ENCODE measurements at regions not wholly inside any gene's neighbourhood (a gene's known extent, or its start where the extent isn't known, plus 50 kb on each side); places are given as distances from the start of the nearest gene placed in this dataset.

- Histone ChIP-seq H3K9ac (ENCODE audit: low read length) (no peak overlapping the region), H3K36me3 (ENCODE audit: low read depth, low read length) (no peaks in the 10 kb centered on the region), H3K27me3 (ENCODE audit: low read length) (no peaks in the 10 kb centered on the region), H3K9me3 (ENCODE audit: low read length) (no peaks in the 10 kb centered on the region), H4K20me1 (ENCODE audit: low read length) (no peaks in the 10 kb centered on the region), H3K79me2 (ENCODE audit: low read length) (no peaks in the 10 kb centered on the region), H3K9me2 (replicated peaks; ENCODE audit: low read length) (no peaks in the 10 kb centered on the region), H3K4me1 (ENCODE audit: insufficient read depth, low read length) (no peaks in the 10 kb centered on the region), H2AFZ (ENCODE audit: low read length) (no peak overlapping the region), H3F3A (ENCODE audit: low read length, unreplicated experiment) (no peaks in the 10 kb centered on the region), H3K4me3 (ENCODE audit: low read length) (no peak overlapping the region), H3K27ac (ENCODE audit: low read length) (no peak overlapping the region), H3K4me2 (ENCODE audit: low read length) (no peak overlapping the region)
- ChIA-PET CTCF (no interaction called here), POLR2A (ENCODE audit: unreplicated experiment) (no interaction called here)
- TF ChIP-seq EZH2 (IDR thresholded peaks at IDR 0.05; ENCODE audit: low read length, unreplicated experiment) (no peak), EZH2phosphoT487 (IDR thresholded peaks at IDR 0.05; ENCODE audit: borderline replicate concordance, low read length) (no peak)
- TF ChIP-seq, protein P1, sequence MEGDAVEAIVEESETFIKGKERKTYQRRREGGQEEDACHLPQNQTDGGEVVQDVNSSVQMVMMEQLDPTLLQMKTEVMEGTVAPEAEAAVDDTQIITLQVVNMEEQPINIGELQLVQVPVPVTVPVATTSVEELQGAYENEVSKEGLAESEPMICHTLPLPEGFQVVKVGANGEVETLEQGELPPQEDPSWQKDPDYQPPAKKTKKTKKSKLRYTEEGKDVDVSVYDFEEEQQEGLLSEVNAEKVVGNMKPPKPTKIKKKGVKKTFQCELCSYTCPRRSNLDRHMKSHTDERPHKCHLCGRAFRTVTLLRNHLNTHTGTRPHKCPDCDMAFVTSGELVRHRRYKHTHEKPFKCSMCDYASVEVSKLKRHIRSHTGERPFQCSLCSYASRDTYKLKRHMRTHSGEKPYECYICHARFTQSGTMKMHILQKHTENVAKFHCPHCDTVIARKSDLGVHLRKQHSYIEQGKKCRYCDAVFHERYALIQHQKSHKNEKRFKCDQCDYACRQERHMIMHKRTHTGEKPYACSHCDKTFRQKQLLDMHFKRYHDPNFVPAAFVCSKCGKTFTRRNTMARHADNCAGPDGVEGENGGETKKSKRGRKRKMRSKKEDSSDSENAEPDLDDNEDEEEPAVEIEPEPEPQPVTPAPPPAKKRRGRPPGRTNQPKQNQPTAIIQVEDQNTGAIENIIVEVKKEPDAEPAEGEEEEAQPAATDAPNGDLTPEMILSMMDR (conservative IDR thresholded peaks at IDR 0.05; ENCODE audit: low read depth, low read length): no peak
- BruUV-seq (replicated peaks): no TSS peak
- intact Hi-C loops (cut with micrococcal nuclease): no loop called here
- no peak for ATAC-seq
- DNase-seq: no peak
Observed at GRCh38 chr16:79734721-79735120, 134.2 kb upstream of the MAF start.

DNA sequence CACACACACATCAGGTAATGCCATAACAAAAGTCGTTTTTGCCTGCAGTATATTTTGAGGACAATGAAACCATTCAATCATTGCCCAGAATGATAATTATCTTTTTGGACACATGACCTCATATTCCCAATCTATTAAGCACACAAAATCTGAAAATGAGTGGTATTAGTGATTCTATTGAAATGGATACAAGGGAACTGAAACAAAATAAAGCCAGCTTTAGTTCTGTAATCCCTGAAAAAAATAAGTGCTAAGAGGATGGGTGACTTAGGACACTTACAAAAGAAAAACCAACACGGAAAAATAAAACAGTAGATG is 128.3 kb upstream of the MAF start:
- Histone ChIP-seq H3K9me2 (replicated peaks; ENCODE audit: low read length) (no peaks in the 10 kb centered on the region), H3K27ac (ENCODE audit: low read length) (no peak overlapping the region), H3F3A (ENCODE audit: low read length, unreplicated experiment) (no peaks in the 10 kb centered on the region), H3K9me3 (ENCODE audit: low read length) (no peaks in the 10 kb centered on the region), H2AFZ (ENCODE audit: low read length) (no peak overlapping the region), H3K4me1 (ENCODE audit: insufficient read depth, low read length) (no peaks in the 10 kb centered on the region), H3K36me3 (ENCODE audit: low read depth, low read length) (no peaks in the 10 kb centered on the region), H3K9ac (ENCODE audit: low read length) (no peak overlapping the region), H4K20me1 (ENCODE audit: low read length) (no peaks in the 10 kb centered on the region), H3K79me2 (ENCODE audit: low read length) (no peaks in the 10 kb centered on the region), H3K4me2 (ENCODE audit: low read length) (no peak overlapping the region), H3K27me3 (ENCODE audit: low read length) (no peaks in the 10 kb centered on the region), H3K4me3 (ENCODE audit: low read length) (no peak overlapping the region)
- no peak for DNase-seq
- no TSS peak for BruUV-seq (replicated peaks)
- intact Hi-C loops (cut with micrococcal nuclease): no loop called here
- POLR2A ChIA-PET (ENCODE audit: unreplicated experiment): no interaction called here
- no peak for TF ChIP-seq EZH2phosphoT487 (IDR thresholded peaks at IDR 0.05; ENCODE audit: borderline replicate concordance, low read length)
- no peak for TF ChIP-seq EZH2 (IDR thresholded peaks at IDR 0.05; ENCODE audit: low read length, unreplicated experiment)
- TF ChIP-seq, protein P1 (conservative IDR thresholded peaks at IDR 0.05; ENCODE audit: low read depth, low read length): no peak
- CTCF ChIA-PET: no interaction called here
- no peak for ATAC-seq

DNA sequence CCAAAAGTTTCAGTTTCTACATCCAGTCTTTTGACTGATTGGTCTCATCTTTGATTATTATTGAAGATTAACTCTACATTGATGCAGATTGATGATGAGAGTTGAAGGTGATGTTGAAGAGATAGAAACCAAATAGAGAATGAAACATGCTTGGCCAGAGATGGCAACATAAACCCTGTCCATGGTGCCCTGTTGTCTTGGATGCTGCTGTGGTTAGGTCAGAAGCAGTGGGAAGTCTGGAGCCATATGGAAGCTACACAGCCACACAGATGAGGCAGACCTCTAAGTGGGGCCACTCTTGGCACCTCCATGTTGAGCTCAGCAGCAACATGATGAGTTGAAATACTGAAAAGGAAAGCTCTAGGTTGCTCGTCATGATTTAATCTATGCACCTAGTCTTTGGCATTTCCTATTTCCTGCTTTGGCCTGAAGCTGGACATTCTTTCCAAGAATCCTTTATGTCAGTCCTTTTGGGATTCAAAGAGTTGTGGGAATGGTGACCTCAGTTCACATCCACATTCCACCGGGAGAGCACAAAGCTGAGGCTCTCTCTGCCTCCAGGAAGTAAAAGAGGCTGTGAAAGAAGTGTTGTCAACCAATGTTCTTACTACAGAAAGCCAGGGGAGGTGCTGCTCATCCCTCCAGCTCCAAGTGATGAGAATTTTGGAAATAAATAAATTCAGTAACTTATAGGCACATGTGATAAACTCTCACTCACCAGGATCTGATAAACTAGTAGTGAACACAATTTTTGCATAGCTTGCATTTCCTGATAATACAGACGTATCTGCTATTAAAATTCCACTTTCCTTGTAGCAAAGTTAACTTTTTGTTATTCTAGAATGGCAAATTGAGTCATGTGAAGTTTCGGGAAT is 127.7 kb upstream of the MAF start:
- Histone ChIP-seq H4K20me1 (ENCODE audit: low read length) (no peaks in the 10 kb centered on the region), H3K9me2 (replicated peaks; ENCODE audit: low read length) (no peaks in the 10 kb centered on the region), H3K4me3 (ENCODE audit: low read length) (no peak overlapping the region), H2AFZ (ENCODE audit: low read length) (no peak overlapping the region), H3K36me3 (ENCODE audit: low read depth, low read length) (no peaks in the 10 kb centered on the region), H3K27me3 (ENCODE audit: low read length) (no peaks in the 10 kb centered on the region), H3K9ac (ENCODE audit: low read length) (no peak overlapping the region), H3F3A (ENCODE audit: low read length, unreplicated experiment) (no peaks in the 10 kb centered on the region), H3K4me2 (ENCODE audit: low read length) (no peak overlapping the region), H3K9me3 (ENCODE audit: low read length) (no peaks in the 10 kb centered on the region), H3K27ac (ENCODE audit: low read length) (no peak overlapping the region), H3K79me2 (ENCODE audit: low read length) (no peaks in the 10 kb centered on the region), H3K4me1 (ENCODE audit: insufficient read depth, low read length) (no peaks in the 10 kb centered on the region)
- DNase-seq (no peak), ATAC-seq (no peak)
- no peak for TF ChIP-seq EZH2 (IDR thresholded peaks at IDR 0.05; ENCODE audit: low read length, unreplicated experiment)
- TF ChIP-seq, protein P1 (conservative IDR thresholded peaks at IDR 0.05; ENCODE audit: low read depth, low read length): no peak
- no peak for TF ChIP-seq EZH2phosphoT487 (IDR thresholded peaks at IDR 0.05; ENCODE audit: borderline replicate concordance, low read length)
- ChIA-PET POLR2A (ENCODE audit: unreplicated experiment) (no interaction called here), CTCF (no interaction called here)
- intact Hi-C loops (cut with micrococcal nuclease): no loop called here
- BruUV-seq (replicated peaks): no TSS peak

Measured in PC-3 (cell line).